ENCODE measurements at regions not wholly inside any gene's neighbourhood (a gene's known extent, or its start where the extent isn't known, plus 50 kb on each side); places are given as distances from the start of the nearest gene placed in this dataset.

- DNase-seq (ENCODE audit: low read depth, low spot score), result no peak
- CTCF ChIA-PET, result no interaction called here
- no peak overlapping the region for H3K4me3 ChIP-seq (ENCODE audit: low read depth, low read length)
- POLR2A ChIA-PET, result no interaction called here
- TF ChIP-seq, protein P1, sequence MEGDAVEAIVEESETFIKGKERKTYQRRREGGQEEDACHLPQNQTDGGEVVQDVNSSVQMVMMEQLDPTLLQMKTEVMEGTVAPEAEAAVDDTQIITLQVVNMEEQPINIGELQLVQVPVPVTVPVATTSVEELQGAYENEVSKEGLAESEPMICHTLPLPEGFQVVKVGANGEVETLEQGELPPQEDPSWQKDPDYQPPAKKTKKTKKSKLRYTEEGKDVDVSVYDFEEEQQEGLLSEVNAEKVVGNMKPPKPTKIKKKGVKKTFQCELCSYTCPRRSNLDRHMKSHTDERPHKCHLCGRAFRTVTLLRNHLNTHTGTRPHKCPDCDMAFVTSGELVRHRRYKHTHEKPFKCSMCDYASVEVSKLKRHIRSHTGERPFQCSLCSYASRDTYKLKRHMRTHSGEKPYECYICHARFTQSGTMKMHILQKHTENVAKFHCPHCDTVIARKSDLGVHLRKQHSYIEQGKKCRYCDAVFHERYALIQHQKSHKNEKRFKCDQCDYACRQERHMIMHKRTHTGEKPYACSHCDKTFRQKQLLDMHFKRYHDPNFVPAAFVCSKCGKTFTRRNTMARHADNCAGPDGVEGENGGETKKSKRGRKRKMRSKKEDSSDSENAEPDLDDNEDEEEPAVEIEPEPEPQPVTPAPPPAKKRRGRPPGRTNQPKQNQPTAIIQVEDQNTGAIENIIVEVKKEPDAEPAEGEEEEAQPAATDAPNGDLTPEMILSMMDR (IDR thresholded peaks at IDR 0.05; ENCODE audit: insufficient read depth, low read length, missing control alignments), result no peak
Measured at GRCh38 chr10:129116371-129116770, 350.7 kb upstream of the MGMT start.

DNA sequence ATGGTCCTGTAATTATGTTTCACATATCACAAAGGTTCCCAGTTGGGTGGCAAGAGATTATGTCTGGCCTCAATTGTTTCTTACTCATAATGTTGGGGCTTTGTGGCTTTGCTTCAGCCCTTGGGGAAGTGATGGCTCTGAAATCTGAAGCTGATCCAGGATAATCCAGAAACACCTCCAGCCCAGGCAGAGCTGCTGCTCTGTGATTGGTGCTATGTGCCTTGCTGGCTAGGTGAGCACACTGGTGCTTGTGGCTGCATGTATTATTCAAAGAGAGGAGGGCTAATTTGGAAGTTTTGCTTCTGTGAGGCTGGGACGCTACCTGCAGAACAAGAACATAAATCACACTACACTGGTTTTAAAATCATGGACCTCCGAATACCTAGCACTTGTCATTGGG lies 346.6 kb upstream of the MGMT start:
- POLR2A ChIA-PET, result no interaction called here
- no peak overlapping the region for H3K4me3 ChIP-seq (ENCODE audit: low read depth, low read length)
- DNase-seq (ENCODE audit: low read depth, low spot score), result no peak
- TF ChIP-seq, protein P1 (IDR thresholded peaks at IDR 0.05; ENCODE audit: insufficient read depth, low read length, missing control alignments), result no peak
- CTCF ChIA-PET, result no interaction called here

- CTCF ChIA-PET, result no interaction called here
- TF ChIP-seq, protein P1 (IDR thresholded peaks at IDR 0.05; ENCODE audit: insufficient read depth, low read length, missing control alignments), result no peak
- no peak overlapping the region for H3K4me3 ChIP-seq (ENCODE audit: low read depth, low read length)
- POLR2A ChIA-PET, result no interaction called here
- DNase-seq (ENCODE audit: low read depth, low spot score), result no peak
Measured at GRCh38 chr10:129122846-129123245, 344.2 kb upstream of the MGMT start.

- no peak overlapping the region for H3K4me3 ChIP-seq (ENCODE audit: low read depth, low read length)
- ChIA-PET POLR2A (no interaction called here), CTCF (no interaction called here)
- no peak for DNase-seq (ENCODE audit: low read depth, low spot score)
- TF ChIP-seq, protein P1 (IDR thresholded peaks at IDR 0.05; ENCODE audit: insufficient read depth, low read length, missing control alignments), result no peak
Measured at GRCh38 chr10:129123428-129123827, 343.6 kb upstream of the MGMT start.

- TF ChIP-seq, protein P1 (IDR thresholded peaks at IDR 0.05; ENCODE audit: insufficient read depth, low read length, missing control alignments), result no peak
- POLR2A ChIA-PET, result no interaction called here
- H3K4me3 ChIP-seq (ENCODE audit: low read depth, low read length), result no peak overlapping the region
- CTCF ChIA-PET, result no interaction called here
- no peak for DNase-seq (ENCODE audit: low read depth, low spot score)
Measured at GRCh38 chr10:129126982-129127381, 340.1 kb upstream of the MGMT start.

DNA sequence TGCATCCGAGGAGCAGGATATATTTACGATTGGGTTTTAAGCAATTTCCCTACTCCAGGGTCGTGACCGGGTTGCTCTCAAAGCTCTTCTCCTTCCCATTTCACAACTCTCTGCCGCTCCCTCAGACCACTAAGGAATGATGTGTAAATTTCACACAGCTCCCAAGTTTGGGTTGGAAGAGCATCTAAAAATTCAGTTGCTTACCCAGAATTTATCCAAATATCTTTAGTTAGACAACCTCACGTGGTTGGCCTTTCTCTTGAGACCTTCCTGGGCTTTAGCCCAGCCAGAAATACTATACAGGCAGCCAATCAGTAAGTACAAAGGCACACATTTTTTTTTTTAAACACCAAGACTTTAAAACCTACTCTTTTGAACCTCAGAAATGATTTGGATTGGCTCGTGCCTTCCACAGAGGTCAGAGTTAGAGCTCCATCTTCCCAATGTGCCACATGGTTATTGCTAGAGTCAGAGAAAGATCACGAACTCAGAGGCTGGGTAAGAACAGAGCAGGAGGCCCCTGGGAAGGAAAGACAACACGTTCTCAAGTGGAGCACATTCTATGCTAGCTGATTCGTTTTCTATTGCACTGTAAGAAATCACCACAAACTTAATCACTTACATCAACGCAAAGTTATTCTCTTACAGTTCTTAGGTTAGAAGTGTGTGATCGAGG lies 335.4 kb upstream of the MGMT start:
- TF ChIP-seq, protein P1 (IDR thresholded peaks at IDR 0.05; ENCODE audit: insufficient read depth, low read length, missing control alignments), result no peak
- ChIA-PET CTCF (no interaction called here), POLR2A (no interaction called here)
- no peak for DNase-seq (ENCODE audit: low read depth, low spot score)
- no peak overlapping the region for H3K4me3 ChIP-seq (ENCODE audit: low read depth, low read length)
